HG03103 (cell line): ENCODE measurements at regions not wholly inside any gene's neighbourhood (a gene's known extent, or its start where the extent isn't known, plus 50 kb on each side); places are given as distances from the start of the nearest gene placed in this dataset.
A peak's percentile ranks its signal among the peaks of the same experiment; 100 is the strongest.
"Not testable (repeated sequence)": the region's sequence is repeated elsewhere in the genome, so short reads cannot be mapped to it uniquely, and the experiment has no call there.

Source experiments
- ATAC-seq: cut with Tn5 transposase; IDR thresholded peaks from one replicate; pipeline ENCODE4 v1.9.1; 2021; ENCODE audit warnings: low read depth; ENCODE audit not compliant: unreplicated experiment

DNA sequence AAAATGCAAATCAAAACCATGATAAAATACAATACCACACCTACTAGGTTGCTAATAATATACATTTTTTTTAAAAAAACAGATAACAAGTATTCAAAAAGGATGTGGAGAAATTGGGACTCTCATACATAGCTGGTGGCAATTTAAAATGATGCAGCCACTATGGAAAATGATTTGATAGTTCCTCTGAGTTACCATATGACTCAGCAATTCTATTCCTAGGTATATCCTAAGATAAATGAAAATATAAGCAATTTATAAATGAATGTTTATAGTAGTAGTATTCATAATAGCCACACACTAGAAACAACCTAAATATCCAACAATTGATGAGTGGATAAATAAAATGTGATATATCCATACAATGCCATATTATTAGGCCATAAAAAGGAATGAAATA is 210.2 kb downstream of the MREG start:
- no peak for ATAC-seq

GRCh38 chr2:215799194-215799593 is 214.2 kb downstream of the MREG start:
- ATAC-seq, result no peak

GRCh38 chr2:215797676-215798075 is 215.7 kb downstream of the MREG start:
- no peak for ATAC-seq

DNA sequence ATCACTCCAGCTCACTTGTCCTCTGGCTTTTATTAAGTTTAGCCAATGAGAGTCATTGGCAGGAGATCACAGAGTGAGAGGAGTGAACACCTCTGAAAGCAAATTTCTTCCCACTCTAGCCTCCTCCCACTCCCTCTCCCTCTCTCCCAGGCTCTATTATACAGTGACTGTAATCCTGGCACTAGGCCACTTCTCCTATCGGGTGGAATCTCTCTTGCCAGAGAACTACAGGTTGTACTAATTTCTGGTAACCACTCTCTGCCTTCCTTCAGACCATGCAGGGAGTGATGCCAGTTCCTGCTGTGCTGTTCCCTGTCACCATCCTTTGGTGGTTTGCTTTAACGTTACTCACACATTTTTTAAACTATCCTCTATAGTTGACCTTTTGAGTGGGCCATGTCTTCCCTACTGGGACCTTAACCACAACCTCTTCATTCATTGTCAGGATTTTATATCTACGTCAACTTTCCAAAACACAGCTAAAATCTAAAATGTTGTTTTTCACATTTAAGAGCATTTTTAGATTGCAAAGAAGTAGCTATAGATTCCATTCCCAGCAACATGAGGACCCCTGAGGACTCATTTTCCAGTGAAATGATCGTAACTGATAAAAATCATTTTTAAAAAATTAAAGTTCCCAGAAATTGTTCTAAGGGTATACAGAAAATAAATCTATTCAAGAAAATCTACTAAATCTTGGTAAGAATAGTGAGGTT is 217.1 kb downstream of the MREG start:
- ATAC-seq, result no peak

GRCh38 chr2:215794829-215795546 is 218.4 kb downstream of the MREG start:
- ATAC-seq, result no peak

DNA sequence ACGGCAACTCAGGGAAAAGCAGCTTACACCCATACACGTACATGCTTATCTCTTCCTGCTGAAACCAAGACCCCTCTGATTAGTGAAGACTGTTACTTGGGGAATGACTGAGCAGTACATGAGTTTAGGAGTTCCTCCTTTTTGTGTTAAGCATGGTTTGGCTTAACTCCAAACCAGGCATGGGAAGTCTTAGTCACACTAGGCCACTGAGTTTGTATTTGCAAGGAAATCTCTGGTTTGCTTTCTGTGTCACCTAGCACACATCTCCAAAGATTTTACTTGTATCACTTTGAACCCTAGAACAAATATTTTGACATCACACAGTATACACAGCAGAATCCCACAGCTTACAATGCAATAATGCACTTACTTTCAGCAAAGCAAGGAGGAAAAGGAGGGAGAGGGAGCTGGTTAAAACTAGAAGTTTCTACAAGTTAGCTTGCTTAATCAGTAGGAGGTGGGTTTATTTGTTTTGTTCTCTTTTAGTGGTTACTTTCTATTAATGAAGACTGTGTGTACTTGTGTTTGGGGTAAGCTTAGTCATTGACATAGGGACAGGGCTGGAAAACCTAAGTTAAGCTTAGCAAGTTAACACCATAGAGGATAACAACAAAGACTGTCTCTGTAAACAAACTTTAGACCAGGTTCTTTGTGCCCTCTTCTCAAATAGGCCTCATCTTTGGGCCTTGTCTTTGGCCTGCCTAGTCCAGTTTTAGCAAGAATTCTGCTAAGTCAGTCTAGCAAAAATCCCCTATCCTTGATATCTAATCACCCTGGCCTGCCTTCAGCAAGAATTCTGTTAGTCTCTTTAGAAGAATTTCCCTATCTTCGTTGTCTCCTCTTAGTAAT is 219.4 kb downstream of the MREG start:
- peak; percentile 50 for ATAC-seq

- no peak for ATAC-seq
Measured at GRCh38 chr2:215791481-215791937, 221.8 kb downstream of the MREG start.

GRCh38 chr2:215790523-215791421 is 222.6 kb downstream of the MREG start:
- ATAC-seq, result no peak

DNA sequence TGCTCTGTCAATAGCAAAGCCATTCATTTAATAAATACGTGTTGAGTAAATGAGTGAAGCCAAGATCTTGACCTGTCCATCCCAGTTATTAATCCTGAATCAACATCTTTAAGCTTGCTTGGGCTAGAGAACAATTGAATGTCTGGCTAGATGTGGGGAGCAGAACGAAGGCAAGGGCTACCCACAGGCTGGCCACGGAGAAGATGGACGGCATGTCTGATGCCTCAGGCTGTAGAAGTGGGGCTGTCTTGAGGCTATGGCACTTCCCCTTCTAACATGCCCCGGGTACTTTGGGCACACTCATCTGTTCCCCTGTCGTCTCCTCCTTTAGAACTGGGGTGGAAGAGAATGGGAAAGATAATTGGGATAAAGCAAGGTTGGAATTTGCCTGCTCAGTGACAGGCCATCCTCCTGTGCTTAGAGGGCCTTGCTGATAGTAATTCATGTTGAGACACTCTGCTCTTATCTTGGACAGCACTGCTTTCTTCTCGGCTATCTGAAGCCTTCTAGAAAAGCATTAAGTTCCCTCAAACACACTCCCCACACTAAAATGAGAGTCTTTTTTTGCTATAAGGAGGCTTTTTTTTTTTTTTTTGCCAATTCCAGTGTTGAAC is 225.7 kb downstream of the MREG start:
- ATAC-seq, result no peak

- ATAC-seq, result no peak
Measured at GRCh38 chr2:215787025-215787424, 226.3 kb downstream of the MREG start.

GRCh38 chr2:215784371-215784783 is 229.0 kb downstream of the MREG start:
- ATAC-seq, result no peak

GRCh38 chr2:215783640-215784039 is 229.7 kb downstream of the MREG start:
- not testable (repeated sequence) for ATAC-seq

DNA sequence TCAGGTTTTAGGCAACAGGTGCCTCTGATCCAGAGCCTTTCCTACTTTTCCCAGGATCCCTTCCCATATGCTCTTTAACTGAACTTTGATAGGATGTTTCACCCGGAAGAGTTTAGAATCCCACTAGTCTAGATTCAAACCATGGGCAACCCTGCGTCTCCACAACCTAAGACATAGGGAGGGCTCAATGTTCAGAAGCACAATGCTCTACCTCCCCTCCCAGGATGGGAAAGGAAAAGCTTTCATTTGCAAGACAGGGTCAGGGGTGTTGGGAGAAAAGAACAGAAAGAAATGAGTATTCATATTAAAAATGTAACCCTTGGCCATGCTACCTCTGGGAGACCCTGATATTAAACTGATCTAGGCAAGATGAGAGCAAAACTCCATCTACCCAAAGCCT is 230.4 kb downstream of the MREG start:
- ATAC-seq, result no peak

DNA sequence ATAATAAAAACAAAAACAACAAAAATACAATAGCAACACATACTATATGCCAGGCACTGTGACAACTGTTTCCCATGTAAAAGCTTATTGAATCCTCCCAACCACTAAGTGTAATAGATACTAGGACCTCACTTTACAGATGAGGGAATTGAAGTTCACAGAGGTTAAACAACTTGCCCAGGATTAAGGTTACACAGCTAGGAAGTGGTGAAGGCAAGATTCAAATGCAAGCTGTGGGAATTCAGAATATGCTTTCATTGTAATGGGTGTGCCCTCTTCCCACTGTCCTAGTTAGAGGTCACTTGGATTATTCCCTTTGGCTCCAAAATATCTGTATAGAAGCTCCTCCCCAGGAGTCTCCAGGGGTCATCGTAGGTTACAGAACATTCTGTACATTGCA is 231.1 kb downstream of the MREG start:
- ATAC-seq, result no peak

GRCh38 chr2:215780907-215781685 is 232.3 kb downstream of the MREG start:
- no peak for ATAC-seq

DNA sequence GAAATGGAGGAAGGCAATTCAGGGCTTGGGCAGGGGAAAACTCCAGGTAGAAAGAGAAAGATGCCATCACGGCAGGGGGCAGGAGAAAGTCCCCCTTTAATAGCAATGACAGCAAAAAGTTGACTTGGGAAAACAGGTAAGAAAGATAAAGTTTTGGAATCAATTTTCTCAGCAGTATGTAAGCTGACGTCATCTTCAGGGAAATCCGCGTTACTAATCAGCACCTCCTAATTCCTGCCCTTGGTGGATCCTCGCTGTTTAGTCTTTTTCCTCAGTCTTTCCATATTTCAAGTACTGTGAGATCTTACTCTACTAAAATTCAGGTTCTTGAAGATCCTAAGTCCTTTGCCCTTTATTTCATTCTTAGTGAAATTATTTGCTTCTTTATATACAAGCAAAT is 233.0 kb downstream of the MREG start:
- ATAC-seq, result no peak

- ATAC-seq, result no peak
Measured at GRCh38 chr2:215779912-215780311, 233.4 kb downstream of the MREG start.

- no peak for ATAC-seq
Measured at GRCh38 chr2:215777465-215778044, 235.8 kb downstream of the MREG start.

- no peak for ATAC-seq
Measured at GRCh38 chr2:215775106-215775505, 238.2 kb downstream of the MREG start.
